ENCODE measurements at regions not wholly inside any gene's neighbourhood (a gene's known extent, or its start where the extent isn't known, plus 50 kb on each side); places are given as distances from the start of the nearest gene placed in this dataset.

- no peak overlapping the region for H3K4me3 ChIP-seq (ENCODE audit: low read depth, low read length)
- DNase-seq (ENCODE audit: low read depth) = no peak
- no peak for TF ChIP-seq CTCF (IDR thresholded peaks at IDR 0.05; ENCODE audit: control insufficient read depth, extremely low read depth, insufficient read depth)
These were observed 1230.4 kb downstream of the PCDH18 start for GRCh38 chr4:136301749-136302495.

- H3K4me3 ChIP-seq (ENCODE audit: low read depth, low read length) = no peak overlapping the region
- no peak for DNase-seq (ENCODE audit: low read depth)
- no peak for TF ChIP-seq CTCF (IDR thresholded peaks at IDR 0.05; ENCODE audit: control insufficient read depth, extremely low read depth, insufficient read depth)
These were observed 1248.3 kb downstream of the PCDH18 start for GRCh38 chr4:136283977-136284376.

- no peak for TF ChIP-seq CTCF (IDR thresholded peaks at IDR 0.05; ENCODE audit: control insufficient read depth, extremely low read depth, insufficient read depth)
- H3K4me3 ChIP-seq (ENCODE audit: low read depth, low read length) = no peak overlapping the region
These were observed 1250.4 kb downstream of the PCDH18 start for GRCh38 chr4:136281889-136282288.

GRCh38 chr4:136281307-136281706 lies 1251.0 kb downstream of the PCDH18 start:
- no peak overlapping the region for H3K4me3 ChIP-seq (ENCODE audit: low read depth, low read length)
- no peak for DNase-seq (ENCODE audit: low read depth)
- no peak for TF ChIP-seq CTCF (IDR thresholded peaks at IDR 0.05; ENCODE audit: control insufficient read depth, extremely low read depth, insufficient read depth)

More at GRCh38 chr4:136281889-136282288, 1250.4 kb downstream of the PCDH18 start:
- DNase-seq (ENCODE audit: low read depth) = no peak

GRCh38 chr4:136277741-136278140 lies 1254.6 kb downstream of the PCDH18 start:
- no peak overlapping the region for H3K4me3 ChIP-seq (ENCODE audit: low read depth, low read length)
- no peak for TF ChIP-seq CTCF (IDR thresholded peaks at IDR 0.05; ENCODE audit: control insufficient read depth, extremely low read depth, insufficient read depth)

GRCh38 chr4:136246876-136247275 lies 1285.4 kb downstream of the PCDH18 start:
- H3K4me3 ChIP-seq (ENCODE audit: low read depth, low read length) = no peak overlapping the region
- no peak for DNase-seq (ENCODE audit: low read depth)
- TF ChIP-seq CTCF (IDR thresholded peaks at IDR 0.05; ENCODE audit: control insufficient read depth, extremely low read depth, insufficient read depth) = no peak

More at GRCh38 chr4:136277741-136278140, 1254.6 kb downstream of the PCDH18 start:
- DNase-seq (ENCODE audit: low read depth) = no peak

Data from LNCaP clone FGC (cell line).